ENCODE measurements at regions not wholly inside any gene's neighbourhood (a gene's known extent, or its start where the extent isn't known, plus 50 kb on each side); places are given as distances from the start of the nearest gene placed in this dataset.

GRCh38 chr10:63760708-63761047, 239.5 kb downstream of the REEP3 start:
- H3K27me3 ChIP-seq (replicated peaks; ENCODE audit: insufficient read depth, low read length): no peaks in the 10 kb centered on the region
- no peaks in the 10 kb centered on the region for H3F3A ChIP-seq (ENCODE audit: insufficient read depth, low read length)
- no peaks in the 10 kb centered on the region for H3K79me2 ChIP-seq (ENCODE audit: low read length)
- no peak overlapping the region for H3K9ac ChIP-seq (ENCODE audit: low read length)
- TF ChIP-seq EZH2 (optimal IDR thresholded peaks at IDR 0.05; ENCODE audit: low read depth, low read length) (no peak), EZH2phosphoT487 (IDR thresholded peaks at IDR 0.05; ENCODE audit: low read length) (no peak), CTCF (IDR thresholded peaks at IDR 0.05; ENCODE audit: low read length) (no peak)
- no peaks in the 10 kb centered on the region for H4K20me1 ChIP-seq (ENCODE audit: insufficient read depth, low read length)
- H3K9me3 ChIP-seq (replicated peaks; ENCODE audit: insufficient read depth, low read length): no peaks in the 10 kb centered on the region
- H3K4me1 ChIP-seq (ENCODE audit: low read length): no peaks in the 10 kb centered on the region
- no peak overlapping the region for H3K4me2 ChIP-seq (ENCODE audit: low read depth, low read length)
- H3K27ac ChIP-seq (ENCODE audit: low read length): no peak overlapping the region
- H3K36me3 ChIP-seq (replicated peaks; ENCODE audit: insufficient read depth, low read length): no peaks in the 10 kb centered on the region
- no peak overlapping the region for H2AFZ ChIP-seq (ENCODE audit: low read length)
- no peak overlapping the region for H3K4me3 ChIP-seq (ENCODE audit: low read length)
- no peaks in the 10 kb centered on the region for H3K9me2 ChIP-seq (replicated peaks; ENCODE audit: insufficient read depth, low read length)
- DNase-seq: no peak

- Histone ChIP-seq H3K9ac (ENCODE audit: low read length) (no peak overlapping the region), H3F3A (ENCODE audit: insufficient read depth, low read length) (no peaks in the 10 kb centered on the region), H3K4me3 (ENCODE audit: low read length) (no peak overlapping the region), H3K4me2 (ENCODE audit: low read depth, low read length) (no peak overlapping the region), H3K36me3 (replicated peaks; ENCODE audit: insufficient read depth, low read length) (no peaks in the 10 kb centered on the region), H3K4me1 (ENCODE audit: low read length) (no peaks in the 10 kb centered on the region), H2AFZ (ENCODE audit: low read length) (no peak overlapping the region), H3K27me3 (replicated peaks; ENCODE audit: insufficient read depth, low read length) (no peaks in the 10 kb centered on the region), H3K9me3 (replicated peaks; ENCODE audit: insufficient read depth, low read length) (no peaks in the 10 kb centered on the region), H3K27ac (ENCODE audit: low read length) (no peak overlapping the region), H3K79me2 (ENCODE audit: low read length) (no peaks in the 10 kb centered on the region), H4K20me1 (ENCODE audit: insufficient read depth, low read length) (no peaks in the 10 kb centered on the region), H3K9me2 (replicated peaks; ENCODE audit: insufficient read depth, low read length) (no peaks in the 10 kb centered on the region)
- TF ChIP-seq EZH2phosphoT487 (IDR thresholded peaks at IDR 0.05; ENCODE audit: low read length) (no peak), CTCF (IDR thresholded peaks at IDR 0.05; ENCODE audit: low read length) (no peak)
- no peak for DNase-seq
Observed at GRCh38 chr10:63761243-63761642, 240.0 kb downstream of the REEP3 start.

- H3K36me3 ChIP-seq (replicated peaks; ENCODE audit: insufficient read depth, low read length): no peaks in the 10 kb centered on the region
- H3K27ac ChIP-seq (ENCODE audit: low read length): no peak overlapping the region
- no peaks in the 10 kb centered on the region for H3K9me3 ChIP-seq (replicated peaks; ENCODE audit: insufficient read depth, low read length)
- H3F3A ChIP-seq (ENCODE audit: insufficient read depth, low read length): no peaks in the 10 kb centered on the region
- H3K4me1 ChIP-seq (ENCODE audit: low read length): no peaks in the 10 kb centered on the region
- H2AFZ ChIP-seq (ENCODE audit: low read length): no peak overlapping the region
- no peak overlapping the region for H3K4me2 ChIP-seq (ENCODE audit: low read depth, low read length)
- no peak overlapping the region for H3K4me3 ChIP-seq (ENCODE audit: low read length)
- H3K27me3 ChIP-seq (replicated peaks; ENCODE audit: insufficient read depth, low read length): no peaks in the 10 kb centered on the region
- no peak for TF ChIP-seq EZH2 (optimal IDR thresholded peaks at IDR 0.05; ENCODE audit: low read depth, low read length)
- no peak for TF ChIP-seq CTCF (IDR thresholded peaks at IDR 0.05; ENCODE audit: low read length)
- no peak for TF ChIP-seq EZH2phosphoT487 (IDR thresholded peaks at IDR 0.05; ENCODE audit: low read length)
- no peak overlapping the region for H3K9ac ChIP-seq (ENCODE audit: low read length)
- no peaks in the 10 kb centered on the region for H3K9me2 ChIP-seq (replicated peaks; ENCODE audit: insufficient read depth, low read length)
- H4K20me1 ChIP-seq (ENCODE audit: insufficient read depth, low read length): no peaks in the 10 kb centered on the region
- DNase-seq: no peak
- no peaks in the 10 kb centered on the region for H3K79me2 ChIP-seq (ENCODE audit: low read length)
Observed at GRCh38 chr10:63763744-63764143, 242.5 kb downstream of the REEP3 start.

GRCh38 chr10:63765126-63765525, 243.9 kb downstream of the REEP3 start:
- Histone ChIP-seq H3K27ac (ENCODE audit: low read length) (no peak overlapping the region), H3F3A (ENCODE audit: insufficient read depth, low read length) (no peaks in the 10 kb centered on the region), H3K4me2 (ENCODE audit: low read depth, low read length) (no peak overlapping the region), H2AFZ (ENCODE audit: low read length) (no peak overlapping the region), H4K20me1 (ENCODE audit: insufficient read depth, low read length) (no peaks in the 10 kb centered on the region), H3K36me3 (replicated peaks; ENCODE audit: insufficient read depth, low read length) (no peaks in the 10 kb centered on the region), H3K79me2 (ENCODE audit: low read length) (no peaks in the 10 kb centered on the region), H3K27me3 (replicated peaks; ENCODE audit: insufficient read depth, low read length) (no peaks in the 10 kb centered on the region), H3K9me2 (replicated peaks; ENCODE audit: insufficient read depth, low read length) (no peaks in the 10 kb centered on the region), H3K9me3 (replicated peaks; ENCODE audit: insufficient read depth, low read length) (no peaks in the 10 kb centered on the region), H3K9ac (ENCODE audit: low read length) (no peak overlapping the region), H3K4me3 (ENCODE audit: low read length) (no peak overlapping the region), H3K4me1 (ENCODE audit: low read length) (no peaks in the 10 kb centered on the region)
- no peak for DNase-seq
- TF ChIP-seq CTCF (IDR thresholded peaks at IDR 0.05; ENCODE audit: low read length) (no peak), EZH2phosphoT487 (IDR thresholded peaks at IDR 0.05; ENCODE audit: low read length) (no peak), EZH2 (optimal IDR thresholded peaks at IDR 0.05; ENCODE audit: low read depth, low read length) (no peak)

All from MM.1S (cell line).